ENCODE measurements at regions not wholly inside any gene's neighbourhood (a gene's known extent, or its start where the extent isn't known, plus 50 kb on each side); places are given as distances from the start of the nearest gene placed in this dataset.

DNA sequence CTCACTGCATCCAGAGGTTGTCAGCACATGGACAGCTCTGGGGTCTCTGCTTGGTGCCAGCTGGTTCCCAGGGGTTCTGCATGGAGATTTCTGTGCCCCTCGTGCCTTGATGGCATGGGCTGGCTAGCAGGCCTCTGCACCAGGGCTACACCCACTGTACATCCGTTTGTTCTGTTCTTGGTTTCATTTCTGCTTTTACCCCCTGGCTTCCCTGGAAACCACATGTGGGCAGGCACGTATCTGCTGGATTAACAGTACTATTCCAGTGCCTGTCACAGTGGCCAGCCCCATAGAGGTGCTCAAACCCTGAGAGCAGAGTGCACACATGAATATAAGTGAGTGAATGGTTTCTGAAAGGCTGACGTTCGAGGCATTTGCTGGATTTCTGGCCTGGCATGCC, 207.2 kb upstream of the GPR26 start:
- Histone ChIP-seq H3K27ac (ENCODE audit: control insufficient read depth, insufficient read depth, low read length) (no peak overlapping the region), H3K9me1 (ENCODE audit: control insufficient read depth, extremely low read depth, insufficient read depth, low read length) (no peaks in the 10 kb centered on the region), H3K9me3 (ENCODE audit: control insufficient read depth, low read depth, low read length) (no peaks in the 10 kb centered on the region), H3K9ac (ENCODE audit: control insufficient read depth, extremely low read depth, insufficient read depth, low read length) (no peak overlapping the region), H3K4me1 (ENCODE audit: control insufficient read depth, extremely low read depth, insufficient read depth, low read length) (no peaks in the 10 kb centered on the region), H3K36me3 (ENCODE audit: control insufficient read depth in 2 of 2, extremely low read depth in 1 of 2, insufficient read depth in 2 of 2, low read length in 2 of 2) (no peaks in the 10 kb centered on the region), H2AFZ (ENCODE audit: control insufficient read depth, low read length) (no peak overlapping the region), H4K20me1 (ENCODE audit: control insufficient read depth, extremely low read depth, insufficient read depth, low read length) (no peaks in the 10 kb centered on the region), H3K4me2 (ENCODE audit: control insufficient read depth, extremely low read depth, insufficient read depth, low read depth, low read length) (no peak overlapping the region), H3K27me3 (ENCODE audit: control insufficient read depth, extremely low read depth, insufficient read depth, low read length) (peaks cover 4% of the 10 kb centered on the region), H3K4me3 (ENCODE audit: control insufficient read depth in 2 of 3, extremely low read depth in 1 of 3, insufficient read depth in 2 of 3, low read depth in 1 of 3, low read length in 3 of 3) (no peak overlapping the region), H3K79me2 (ENCODE audit: control insufficient read depth, insufficient read depth, low read length) (no peaks in the 10 kb centered on the region)
- no peak for TF ChIP-seq EZH2 (IDR thresholded peaks at IDR 0.05; ENCODE audit: low read length)
- TF ChIP-seq, protein P1, sequence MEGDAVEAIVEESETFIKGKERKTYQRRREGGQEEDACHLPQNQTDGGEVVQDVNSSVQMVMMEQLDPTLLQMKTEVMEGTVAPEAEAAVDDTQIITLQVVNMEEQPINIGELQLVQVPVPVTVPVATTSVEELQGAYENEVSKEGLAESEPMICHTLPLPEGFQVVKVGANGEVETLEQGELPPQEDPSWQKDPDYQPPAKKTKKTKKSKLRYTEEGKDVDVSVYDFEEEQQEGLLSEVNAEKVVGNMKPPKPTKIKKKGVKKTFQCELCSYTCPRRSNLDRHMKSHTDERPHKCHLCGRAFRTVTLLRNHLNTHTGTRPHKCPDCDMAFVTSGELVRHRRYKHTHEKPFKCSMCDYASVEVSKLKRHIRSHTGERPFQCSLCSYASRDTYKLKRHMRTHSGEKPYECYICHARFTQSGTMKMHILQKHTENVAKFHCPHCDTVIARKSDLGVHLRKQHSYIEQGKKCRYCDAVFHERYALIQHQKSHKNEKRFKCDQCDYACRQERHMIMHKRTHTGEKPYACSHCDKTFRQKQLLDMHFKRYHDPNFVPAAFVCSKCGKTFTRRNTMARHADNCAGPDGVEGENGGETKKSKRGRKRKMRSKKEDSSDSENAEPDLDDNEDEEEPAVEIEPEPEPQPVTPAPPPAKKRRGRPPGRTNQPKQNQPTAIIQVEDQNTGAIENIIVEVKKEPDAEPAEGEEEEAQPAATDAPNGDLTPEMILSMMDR (optimal IDR thresholded peaks at IDR 0.05 in 1 of 3, IDR thresholded peaks at IDR 0.05 in 1 of 3, conservative IDR thresholded peaks at IDR 0.05 in 1 of 3; ENCODE audit: extremely low read depth in 1 of 3, insufficient read depth in 2 of 3, low read length in 3 of 3) = no peak
- DNase-seq (ENCODE audit: low read depth, low spot score) = no peak
- no peak for FAIRE-seq
- dilution Hi-C loops (cut with MboI; ENCODE audit: extremely low pct_ligation_motif_present, low sequenced_read_pairs) = no loop called here

DNA sequence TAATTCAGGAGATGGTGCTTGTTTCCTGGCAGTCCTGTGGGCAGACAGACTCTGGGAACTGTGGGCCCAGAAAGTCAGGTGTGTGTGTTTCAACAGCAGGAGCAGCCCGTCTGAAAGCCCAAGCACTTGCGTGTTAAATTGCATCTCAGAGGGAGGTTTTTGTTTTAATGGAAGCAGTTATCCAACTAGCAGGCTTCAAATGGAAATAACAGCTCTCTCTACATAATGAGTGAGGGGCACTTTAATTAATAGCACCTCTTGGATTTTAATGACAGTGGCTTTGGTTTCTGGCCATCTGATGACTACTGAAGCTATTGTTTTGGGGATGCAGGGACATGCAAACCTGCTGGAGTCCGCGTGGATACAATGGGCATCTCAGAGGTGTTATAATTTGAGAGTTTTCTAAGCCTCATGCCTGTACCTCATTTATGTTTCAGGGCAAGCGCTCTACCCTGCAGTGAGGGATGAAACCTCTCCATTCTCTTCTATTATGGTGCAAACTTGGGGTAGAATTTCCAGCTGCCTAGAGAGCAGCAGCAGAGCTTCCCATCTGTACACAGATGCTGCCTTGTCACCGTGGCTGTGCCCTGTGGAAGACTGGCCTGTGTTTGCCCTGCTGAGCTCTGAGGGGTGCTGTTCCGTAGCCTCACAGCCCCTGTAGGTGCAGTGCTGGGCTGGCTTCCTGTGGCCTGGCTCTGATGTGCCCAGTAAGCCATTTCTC, 206.6 kb upstream of the GPR26 start:
- H4K20me1 ChIP-seq (ENCODE audit: control insufficient read depth, extremely low read depth, insufficient read depth, low read length) = no peaks in the 10 kb centered on the region
- TF ChIP-seq, protein P1 (optimal IDR thresholded peaks at IDR 0.05 in 1 of 3, IDR thresholded peaks at IDR 0.05 in 1 of 3, conservative IDR thresholded peaks at IDR 0.05 in 1 of 3; ENCODE audit: extremely low read depth in 1 of 3, insufficient read depth in 2 of 3, low read length in 3 of 3) = no peak
- TF ChIP-seq EZH2 (IDR thresholded peaks at IDR 0.05; ENCODE audit: low read length) = no peak
- H3K27ac ChIP-seq (ENCODE audit: control insufficient read depth, insufficient read depth, low read length) = no peak overlapping the region
- H3K4me3 ChIP-seq (ENCODE audit: control insufficient read depth in 2 of 3, extremely low read depth in 1 of 3, insufficient read depth in 2 of 3, low read depth in 1 of 3, low read length in 3 of 3) = no peak overlapping the region
- H3K9me3 ChIP-seq (ENCODE audit: control insufficient read depth, low read depth, low read length) = no peaks in the 10 kb centered on the region
- no peak overlapping the region for H3K4me2 ChIP-seq (ENCODE audit: control insufficient read depth, extremely low read depth, insufficient read depth, low read depth, low read length)
- H3K4me1 ChIP-seq (ENCODE audit: control insufficient read depth, extremely low read depth, insufficient read depth, low read length) = no peaks in the 10 kb centered on the region
- no peak overlapping the region for H2AFZ ChIP-seq (ENCODE audit: control insufficient read depth, low read length)
- no peak overlapping the region for H3K9ac ChIP-seq (ENCODE audit: control insufficient read depth, extremely low read depth, insufficient read depth, low read length)
- H3K27me3 ChIP-seq (ENCODE audit: control insufficient read depth, extremely low read depth, insufficient read depth, low read length) = peaks cover 4% of the 10 kb centered on the region
- H3K79me2 ChIP-seq (ENCODE audit: control insufficient read depth, insufficient read depth, low read length) = no peaks in the 10 kb centered on the region
- no peaks in the 10 kb centered on the region for H3K36me3 ChIP-seq (ENCODE audit: control insufficient read depth in 2 of 2, extremely low read depth in 1 of 2, insufficient read depth in 2 of 2, low read length in 2 of 2)
- H3K9me1 ChIP-seq (ENCODE audit: control insufficient read depth, extremely low read depth, insufficient read depth, low read length) = no peaks in the 10 kb centered on the region
- no peak for FAIRE-seq
- no peak for DNase-seq (ENCODE audit: low read depth, low spot score)
- dilution Hi-C loops (cut with MboI; ENCODE audit: extremely low pct_ligation_motif_present, low sequenced_read_pairs) = no loop called here
